Prostate gland (tissue), 2 donors: ENCODE measurements at regions not wholly inside any gene's neighbourhood (a gene's known extent, or its start where the extent isn't known, plus 50 kb on each side); places are given as distances from the start of the nearest gene placed in this dataset.

ENCODE experiments used
- DNase-seq: peaks from one replicate; pipeline ENCODE4 v3.0.0-alpha.2; 2019; ENCODE audit warnings: low spot score
- H3K27ac ChIP-seq, 2 donors: fragments of 200-600 bp; sonication (generic); 2 replicates each; pipeline ENCODE4 v1.5.1; 2017 to 2019
- H3K27me3 ChIP-seq: fragments of 200-600 bp; sonication (generic); replicated peaks from 2 replicates; pipeline ENCODE4 v1.5.1; 2019; ENCODE audit not compliant: insufficient read depth
- H3K36me3 ChIP-seq, 2 donors: fragments of 200-600 bp; sonication (generic); 1 replicate in 1 of 2; 2 replicates in 1 of 2; pipeline versions ENCODE4 v1.5.1 to v1.8.1; 2017 to 2019
- H3K4me1 ChIP-seq: fragments of 200-600 bp; sonication (generic); replicated peaks from 2 replicates; pipeline ENCODE4 v1.5.1; 2019
- H3K4me3 ChIP-seq, 2 donors: fragments of 200-600 bp; sonication (generic); 2 replicates each; pipeline ENCODE4 v1.5.1; 2017 to 2019
- H3K9me3 ChIP-seq: fragments of 200-600 bp; sonication (generic); 2 replicates; pipeline ENCODE4 v1.5.1; 2017
- CTCF ChIP-seq, 4 experiments: fragments of 200-600 bp in 2 of 4; fragments of 450-650 bp in 2 of 4; sonication (generic) in 2 of 4; IDR thresholded peaks; 1 replicate in 3 of 4; 2 replicates in 1 of 4; pipeline ENCODE4 v1.5.1; 2016 to 2019; ENCODE audit warnings: antibody characterized with exemption in 4 of 4, mild to moderate bottlenecking in 2 of 4, moderate library complexity in 2 of 4
- POLR2A ChIP-seq: fragments of 450-650 bp; IDR thresholded peaks from one replicate; pipeline ENCODE4 v1.6.1; 2016; ENCODE audit warnings: antibody characterized with exemption, mild to moderate bottlenecking
- POLR2AphosphoS5 ChIP-seq: sonication (generic); formaldehyde crosslinking; IDR thresholded peaks from one replicate; pipeline ENCODE4 v1.6.1; 2017; ENCODE audit warnings: antibody characterized with exemption
- WGBS: methylation state at CpG from one replicate; pipeline ENCODE4 v1.1.5; 2018; 5-methylcytosine and 5-hydroxymethylcytosine counted together
- intact Hi-C: fragments of 100-400 bp; cut with DNase I; formaldehyde crosslinking; loops from one replicate; pipeline ENCODE4 v1.14.2; 2022

- H3K4me1 ChIP-seq = no peaks in the 10 kb centered on the region
- no peak for DNase-seq
- no peak for TF ChIP-seq POLR2AphosphoS5
- no peak for TF ChIP-seq CTCF (IDR thresholded peaks at IDR 0.05)
- no peak for TF ChIP-seq POLR2A
- intact Hi-C loops = no loop called here
- no peaks in the 10 kb centered on the region for H3K27me3 ChIP-seq
- no peak overlapping the region for H3K4me3 ChIP-seq
- WGBS = 95% methylated on average over 4 of the region's 4 CpGs
- no peaks in the 10 kb centered on the region for H3K36me3 ChIP-seq
- no peaks in the 10 kb centered on the region for H3K9me3 ChIP-seq
- H3K27ac ChIP-seq = no peak overlapping the region
These were observed 1215.7 kb upstream of the SLC10A2 start for GRCh38 chr13:104281910-104282309.

GRCh38 chr13:104270731-104271130 lies 1204.5 kb upstream of the SLC10A2 start:
- Histone ChIP-seq H3K4me1 (no peaks in the 10 kb centered on the region), H3K9me3 (no peaks in the 10 kb centered on the region), H3K36me3 (no peaks in the 10 kb centered on the region), H3K27me3 (no peaks in the 10 kb centered on the region), H3K4me3 (no peak overlapping the region), H3K27ac (no peak overlapping the region)
- 89% methylated on average over 3 of the region's 3 CpGs for WGBS
- intact Hi-C loops = no loop called here
- no peak for DNase-seq
- TF ChIP-seq POLR2AphosphoS5 (no peak), POLR2A (no peak), CTCF (IDR thresholded peaks at IDR 0.05) (no peak)

- Histone ChIP-seq H3K4me1 (no peaks in the 10 kb centered on the region), H3K27ac (no peak overlapping the region), H3K36me3 (no peaks in the 10 kb centered on the region), H3K27me3 (no peaks in the 10 kb centered on the region), H3K4me3 (no peak overlapping the region), H3K9me3 (no peaks in the 10 kb centered on the region)
- intact Hi-C loops = no loop called here
- WGBS = 92% methylated on average over 6 of the region's 6 CpGs
- no peak for DNase-seq
- TF ChIP-seq POLR2AphosphoS5 (no peak), CTCF (IDR thresholded peaks at IDR 0.05) (no peak), POLR2A (no peak)
These were observed 1201.1 kb upstream of the SLC10A2 start for GRCh38 chr13:104267206-104267811.

DNA sequence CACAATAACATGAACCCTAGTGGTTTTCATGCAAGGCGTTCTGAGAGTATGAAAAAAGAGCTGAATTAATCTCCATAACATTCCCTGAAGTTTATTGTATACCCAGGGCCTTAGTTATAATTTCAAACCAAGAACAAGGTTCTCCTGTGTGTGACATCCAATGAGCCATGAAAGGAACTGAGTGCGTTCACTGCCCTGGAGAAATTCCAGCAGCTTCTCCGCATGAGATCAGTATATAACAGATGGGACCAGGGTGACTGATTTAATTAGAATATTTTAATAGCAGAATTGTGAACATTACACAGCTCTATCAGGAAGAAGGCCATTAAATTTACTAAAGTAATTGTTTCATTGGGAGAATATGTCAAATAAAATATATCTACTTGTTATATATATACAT lies 1190.5 kb upstream of the SLC10A2 start:
- H3K36me3 ChIP-seq = no peaks in the 10 kb centered on the region
- intact Hi-C loops = no loop called here
- TF ChIP-seq POLR2AphosphoS5 = no peak
- TF ChIP-seq CTCF (IDR thresholded peaks at IDR 0.05) = no peak
- TF ChIP-seq POLR2A = no peak
- DNase-seq = no peak
- H3K4me1 ChIP-seq = no peaks in the 10 kb centered on the region
- H3K27me3 ChIP-seq = no peaks in the 10 kb centered on the region
- H3K9me3 ChIP-seq = no peaks in the 10 kb centered on the region
- no peak overlapping the region for H3K27ac ChIP-seq
- no peak overlapping the region for H3K4me3 ChIP-seq
- 69% methylated on average over 3 of the region's 3 CpGs for WGBS

- Histone ChIP-seq H3K27ac (no peak overlapping the region), H3K36me3 (no peaks in the 10 kb centered on the region), H3K9me3 (no peaks in the 10 kb centered on the region), H3K4me3 (no peak overlapping the region), H3K4me1 (no peaks in the 10 kb centered on the region), H3K27me3 (no peaks in the 10 kb centered on the region)
- intact Hi-C loops = no loop called here
- WGBS = 27% methylated on average over 5 of the region's 5 CpGs
- TF ChIP-seq CTCF (IDR thresholded peaks at IDR 0.05) (no peak), POLR2A (no peak), POLR2AphosphoS5 (no peak)
- DNase-seq = no peak
These were observed 1187.0 kb upstream of the SLC10A2 start for GRCh38 chr13:104253063-104253680.
